Mesendoderm (in vitro differentiated cells): ENCODE measurements at regions not wholly inside any gene's neighbourhood (a gene's known extent, or its start where the extent isn't known, plus 50 kb on each side); places are given as distances from the start of the nearest gene placed in this dataset.
"Not testable (repeated sequence)": the region's sequence is repeated elsewhere in the genome, so short reads cannot be mapped to it uniquely, and the experiment has no call there.

Experiments used
- DNase-seq: peaks from one replicate; pipeline ENCODE4 v3.0.0; 2013
- H2AK5ac ChIP-seq: 2 replicates; pipeline ENCODE4 v1.6.1; 2013; ENCODE audit warnings: low read length, inconsistent platforms
- H2BK120ac ChIP-seq: 2 replicates; pipeline ENCODE4 v1.6.1; 2013; ENCODE audit warnings: low read depth, mild to moderate bottlenecking, low read length, moderate library complexity, mixed read lengths
- H2BK15ac ChIP-seq: replicated peaks from 2 replicates; pipeline ENCODE4 v1.6.1; 2013; ENCODE audit warnings: low read depth, mild to moderate bottlenecking, moderate library complexity
- H2BK5ac ChIP-seq: 2 replicates; pipeline ENCODE4 v1.6.1; 2013; ENCODE audit warnings: low read length, inconsistent platforms
- H3K18ac ChIP-seq: 2 replicates; pipeline ENCODE4 v1.6.1; 2013; ENCODE audit warnings: mild to moderate bottlenecking, low read length, mixed read lengths
- H3K23ac ChIP-seq: one replicate; pipeline ENCODE4 v1.6.1; 2013; ENCODE audit warnings: low read length
- H3K27ac ChIP-seq: 2 replicates; pipeline ENCODE4 v1.5.1; 2013; ENCODE audit warnings: low read depth, mild to moderate bottlenecking, inconsistent platforms, low read length, moderate library complexity
- H3K27me3 ChIP-seq: 2 replicates; pipeline ENCODE4 v1.6.1; 2013; ENCODE audit warnings: low read length, control low read depth, mild to moderate bottlenecking, inconsistent platforms; ENCODE audit not compliant: insufficient read depth, poor library complexity
- H3K36me3 ChIP-seq: 2 replicates; pipeline ENCODE4 v1.6.1; 2013; ENCODE audit warnings: low read length, inconsistent platforms; ENCODE audit not compliant: control insufficient read depth, insufficient read depth
- H3K4ac ChIP-seq: one replicate; pipeline ENCODE4 v1.6.1; 2013; ENCODE audit warnings: low read depth, mild to moderate bottlenecking, low read length, moderate library complexity
- H3K4me1 ChIP-seq: 2 replicates; pipeline ENCODE4 v1.6.1; 2013; ENCODE audit warnings: low read depth, low read length, inconsistent platforms; ENCODE audit not compliant: control insufficient read depth
- H3K4me2 ChIP-seq: 2 replicates; pipeline ENCODE4 v1.6.1; 2013; ENCODE audit warnings: low read length
- H3K4me3 ChIP-seq: 2 replicates; pipeline ENCODE4 v1.5.1; 2013; ENCODE audit warnings: mild to moderate bottlenecking, low read length
- H3K56ac ChIP-seq: one replicate; pipeline ENCODE4 v1.6.1; 2013; ENCODE audit warnings: low read length
- H3K79me1 ChIP-seq: 2 replicates; pipeline ENCODE4 v1.6.1; 2013; ENCODE audit warnings: low read length, inconsistent platforms
- H3K79me2 ChIP-seq: 2 replicates; pipeline ENCODE4 v1.6.1; 2013; ENCODE audit warnings: mild to moderate bottlenecking, low read length; ENCODE audit not compliant: control insufficient read depth, insufficient read depth
- H3K9ac ChIP-seq: 2 replicates; pipeline ENCODE4 v1.6.1; 2013; ENCODE audit warnings: low read length, inconsistent platforms
- H4K5ac ChIP-seq: one replicate; pipeline ENCODE4 v1.6.1; 2013; ENCODE audit warnings: low read length
- H4K8ac ChIP-seq: one replicate; pipeline ENCODE4 v1.6.1; 2013; ENCODE audit warnings: low read depth, mild to moderate bottlenecking, control low read depth, low read length, moderate library complexity
- WGBS: extraction: QIAGEN DNeasy Blood & Tissue Kit; methylation state at CpG from one replicate; pipeline ENCODE4 v1.1.7; 2013; ENCODE audit warnings: low lambda C conversion rate, missing lambda C conversion rate; ENCODE audit not compliant: insufficient coverage; ENCODE audit errors: extremely low coverage; 5-methylcytosine and 5-hydroxymethylcytosine counted together

- H2BK15ac ChIP-seq = no peak overlapping the region
- no peak overlapping the region for H2AK5ac ChIP-seq
- no peak overlapping the region for H3K4ac ChIP-seq
- H3K18ac ChIP-seq = no peak overlapping the region
- no peak for DNase-seq
- H3K79me2 ChIP-seq = no peaks in the 10 kb centered on the region
- H3K4me2 ChIP-seq = no peak overlapping the region
- H3K36me3 ChIP-seq = no peaks in the 10 kb centered on the region
- H3K79me1 ChIP-seq = no peaks in the 10 kb centered on the region
- no peak overlapping the region for H2BK5ac ChIP-seq
- H4K5ac ChIP-seq = no peak overlapping the region
- no peaks in the 10 kb centered on the region for H3K27me3 ChIP-seq
- H3K9ac ChIP-seq = no peak overlapping the region
- H2BK120ac ChIP-seq = no peak overlapping the region
- no CpG with 5 or more reads among the region's 6 CpGs for WGBS
- H3K4me1 ChIP-seq = peaks cover under 1% of the 10 kb centered on the region
- H3K27ac ChIP-seq = no peak overlapping the region
- no peak overlapping the region for H3K23ac ChIP-seq
- no peak overlapping the region for H3K56ac ChIP-seq
- peak overlapping the region; percentile 28 for H4K8ac ChIP-seq
- no peak overlapping the region for H3K4me3 ChIP-seq
These were observed 306.1 kb upstream of the RGS6 start for GRCh38 chr14:71625891-71626701.

GRCh38 chr14:71628433-71628832 lies 303.8 kb upstream of the RGS6 start:
- Histone ChIP-seq H3K4ac (no peak overlapping the region), H4K5ac (no peak overlapping the region), H4K8ac (no peak overlapping the region), H3K9ac (no peak overlapping the region), H3K4me2 (no peak overlapping the region), H2AK5ac (no peak overlapping the region), H3K36me3 (no peaks in the 10 kb centered on the region), H3K18ac (no peak overlapping the region), H3K4me1 (peaks cover 2% of the 10 kb centered on the region), H3K56ac (no peak overlapping the region), H3K27me3 (no peaks in the 10 kb centered on the region), H2BK15ac (no peak overlapping the region), H3K79me1 (no peaks in the 10 kb centered on the region), H3K79me2 (no peaks in the 10 kb centered on the region), H3K23ac (no peak overlapping the region), H2BK120ac (no peak overlapping the region), H2BK5ac (no peak overlapping the region), H3K27ac (no peak overlapping the region), H3K4me3 (no peak overlapping the region)
- no peak for DNase-seq

- no peaks in the 10 kb centered on the region for H3K79me2 ChIP-seq
- H3K18ac ChIP-seq = no peak overlapping the region
- no peak overlapping the region for H3K4me2 ChIP-seq
- H3K23ac ChIP-seq = no peak overlapping the region
- no peak overlapping the region for H4K5ac ChIP-seq
- no peaks in the 10 kb centered on the region for H3K36me3 ChIP-seq
- no CpG with 5 or more reads among the region's 1 CpG for WGBS
- no peak overlapping the region for H3K4me3 ChIP-seq
- no peak overlapping the region for H2BK15ac ChIP-seq
- no peak overlapping the region for H2AK5ac ChIP-seq
- H3K79me1 ChIP-seq = no peaks in the 10 kb centered on the region
- H3K27ac ChIP-seq = no peak overlapping the region
- no peak overlapping the region for H3K56ac ChIP-seq
- DNase-seq = no peak
- no peak overlapping the region for H2BK5ac ChIP-seq
- no peak overlapping the region for H3K9ac ChIP-seq
- no peaks in the 10 kb centered on the region for H3K27me3 ChIP-seq
- peaks cover 2% of the 10 kb centered on the region for H3K4me1 ChIP-seq
- no peak overlapping the region for H4K8ac ChIP-seq
- no peak overlapping the region for H2BK120ac ChIP-seq
- no peak overlapping the region for H3K4ac ChIP-seq
These were observed 303.0 kb upstream of the RGS6 start for GRCh38 chr14:71629250-71629649.

GRCh38 chr14:71629765-71630492 lies 302.3 kb upstream of the RGS6 start:
- Histone ChIP-seq H4K8ac (no peak overlapping the region), H3K79me1 (no peaks in the 10 kb centered on the region), H3K9ac (no peak overlapping the region), H3K27ac (no peak overlapping the region), H3K36me3 (no peaks in the 10 kb centered on the region), H3K23ac (no peak overlapping the region), H3K4me2 (no peak overlapping the region), H2AK5ac (no peak overlapping the region), H4K5ac (no peak overlapping the region), H3K56ac (no peak overlapping the region), H3K79me2 (no peaks in the 10 kb centered on the region), H3K4me3 (no peak overlapping the region), H2BK5ac (no peak overlapping the region), H3K4me1 (peaks cover 2% of the 10 kb centered on the region), H3K18ac (no peak overlapping the region), H2BK120ac (no peak overlapping the region), H2BK15ac (no peak overlapping the region), H3K4ac (no peak overlapping the region), H3K27me3 (no peaks in the 10 kb centered on the region)
- WGBS = no CpG with 5 or more reads among the region's 7 CpGs
- DNase-seq = peak; percentile 26

- not testable (repeated sequence) for H2BK120ac ChIP-seq, DNase-seq, H3K4me2 ChIP-seq, H2BK5ac ChIP-seq, H3K9ac ChIP-seq, H2AK5ac ChIP-seq, H3K18ac ChIP-seq, H3K79me2 ChIP-seq, H4K5ac ChIP-seq, H2BK15ac ChIP-seq, H3K36me3 ChIP-seq, H3K27me3 ChIP-seq, H3K4me3 ChIP-seq, H3K56ac ChIP-seq, H3K4ac ChIP-seq, H4K8ac ChIP-seq, H3K79me1 ChIP-seq, H3K23ac ChIP-seq, H3K4me1 ChIP-seq, H3K27ac ChIP-seq
- no CpG with 5 or more reads among the region's 1 CpG for WGBS
These were observed 301.2 kb upstream of the RGS6 start for GRCh38 chr14:71631030-71631429.
